ENCODE measurements at regions not wholly inside any gene's neighbourhood (a gene's known extent, or its start where the extent isn't known, plus 50 kb on each side); places are given as distances from the start of the nearest gene placed in this dataset.
"Not testable (repeated sequence)": the region's sequence is repeated elsewhere in the genome, so short reads cannot be mapped to it uniquely, and the experiment has no call there.

- H3K4me3 ChIP-seq (ENCODE audit: control extremely low read depth in 1 of 5, extremely low read depth in 1 of 5, insufficient read depth in 1 of 5, low read depth in 2 of 5, low read length in 4 of 5): no peak overlapping the region
- CTCF ChIA-PET: no interaction called here
- intact Hi-C loops (cut with micrococcal nuclease): no loop called here
Measured at GRCh38 chr14:43669355-43669754, 837.7 kb downstream of the FSCB start.

GRCh38 chr14:43665570-43666267 lies 841.4 kb downstream of the FSCB start:
- intact Hi-C loops (cut with micrococcal nuclease): no loop called here
- Histone ChIP-seq H3K27ac (ENCODE audit: low read length in 2 of 2) (no peak overlapping the region), H3K4me2 (replicated peaks; ENCODE audit: low read depth, low read length, poor library complexity, severe bottlenecking) (no peak overlapping the region), H3K4me1 (ENCODE audit: control insufficient read depth in 2 of 2, insufficient read depth in 2 of 2, low read length in 2 of 2) (no peaks in the 10 kb centered on the region), H3K9me3 (ENCODE audit: control extremely low read depth in 1 of 3, control insufficient read depth in 2 of 3, insufficient read depth in 1 of 3, low read length in 2 of 3) (peaks cover 0 to 13% (median 0%) of the 10 kb centered on the region in 3 donors), H3K27me3 (replicated peaks in 1 of 4; ENCODE audit: control extremely low read depth in 1 of 4, control insufficient read depth in 3 of 4, insufficient read depth in 4 of 4, low read length in 3 of 4) (no peaks in the 10 kb centered on the region), H2AFZ (ENCODE audit: insufficient read depth, low read depth, low read length, poor library complexity, severe bottlenecking) (no peak overlapping the region), H4K20me1 (ENCODE audit: control insufficient read depth, insufficient read depth, low read length, poor library complexity, severe bottlenecking) (no peaks in the 10 kb centered on the region), H3K4me3 (ENCODE audit: control extremely low read depth in 1 of 5, extremely low read depth in 1 of 5, insufficient read depth in 1 of 5, low read depth in 2 of 5, low read length in 4 of 5) (no peak overlapping the region), H3K36me3 (replicated peaks in 1 of 2; ENCODE audit: control extremely low read depth in 1 of 2, control insufficient read depth in 1 of 2, extremely low read depth in 1 of 2, insufficient read depth in 2 of 2, low read length in 1 of 2) (no peaks in the 10 kb centered on the region), H3K79me2 (ENCODE audit: control insufficient read depth, insufficient read depth, low read length) (no peaks in the 10 kb centered on the region), H3K9ac (ENCODE audit: low read length) (no peak overlapping the region)
- ChIA-PET CTCF (no interaction called here), POLR2A (no interaction called here)
- no peak for DNase-seq
- H3K27ac Mint-ChIP-seq: no peak overlapping the region
- 81% methylated on average over 7 of the region's 9 CpGs for WGBS (ENCODE audit: insufficient coverage)
- ATAC-seq (ENCODE audit: low read depth): no peak
- no peak overlapping the region for H3K4me3 Mint-ChIP-seq
- TF ChIP-seq EZH2 (IDR thresholded peaks at IDR 0.05; ENCODE audit: borderline replicate concordance, insufficient read depth, low read depth, low read length, poor library complexity, severe bottlenecking) (no peak), CTCF (IDR thresholded peaks at IDR 0.05) (no peak)
- peaks cover 3% of the 10 kb centered on the region for H3K9me3 Mint-ChIP-seq (ENCODE audit: insufficient read depth)
- H3K4me1 Mint-ChIP-seq: no peaks in the 10 kb centered on the region
- H3K27me3 Mint-ChIP-seq: no peaks in the 10 kb centered on the region

More at GRCh38 chr14:43669355-43669754, 837.7 kb downstream of the FSCB start:
- Mint-ChIP-seq H3K4me1 (no peaks in the 10 kb centered on the region), H3K9me3 (ENCODE audit: insufficient read depth) (peaks cover 3% of the 10 kb centered on the region), H3K27ac (no peak overlapping the region), H3K4me3 (no peak overlapping the region), H3K27me3 (no peaks in the 10 kb centered on the region)
- H3K27me3 ChIP-seq (replicated peaks in 1 of 4; ENCODE audit: control extremely low read depth in 1 of 4, control insufficient read depth in 3 of 4, insufficient read depth in 4 of 4, low read length in 3 of 4): no peaks in the 10 kb centered on the region
- H3K4me1 ChIP-seq (ENCODE audit: control insufficient read depth in 2 of 2, insufficient read depth in 2 of 2, low read length in 2 of 2): no peaks in the 10 kb centered on the region
- ATAC-seq (ENCODE audit: low read depth) (no peak), DNase-seq (no peak)
- TF ChIP-seq EZH2 (IDR thresholded peaks at IDR 0.05; ENCODE audit: borderline replicate concordance, insufficient read depth, low read depth, low read length, poor library complexity, severe bottlenecking) (no peak), CTCF (IDR thresholded peaks at IDR 0.05) (no peak)
- no peaks in the 10 kb centered on the region for H3K79me2 ChIP-seq (ENCODE audit: control insufficient read depth, insufficient read depth, low read length)
- no peaks in the 10 kb centered on the region for H3K36me3 ChIP-seq (replicated peaks in 1 of 2; ENCODE audit: control extremely low read depth in 1 of 2, control insufficient read depth in 1 of 2, extremely low read depth in 1 of 2, insufficient read depth in 2 of 2, low read length in 1 of 2)
- no peak overlapping the region for H3K4me2 ChIP-seq (replicated peaks; ENCODE audit: low read depth, low read length, poor library complexity, severe bottlenecking)
- no peak overlapping the region for H3K27ac ChIP-seq (ENCODE audit: low read length in 2 of 2)
- H2AFZ ChIP-seq (ENCODE audit: insufficient read depth, low read depth, low read length, poor library complexity, severe bottlenecking): no peak overlapping the region
- POLR2A ChIA-PET: no interaction called here
- no peaks in the 10 kb centered on the region for H4K20me1 ChIP-seq (ENCODE audit: control insufficient read depth, insufficient read depth, low read length, poor library complexity, severe bottlenecking)
- H3K9ac ChIP-seq (ENCODE audit: low read length): no peak overlapping the region
- WGBS (ENCODE audit: insufficient coverage): no CpG with 5 or more reads among the region's 1 CpG
- H3K9me3 ChIP-seq (ENCODE audit: control extremely low read depth in 1 of 3, control insufficient read depth in 2 of 3, insufficient read depth in 1 of 3, low read length in 2 of 3): peaks cover 0 to 11% (median 0%) of the 10 kb centered on the region in 3 donors

DNA sequence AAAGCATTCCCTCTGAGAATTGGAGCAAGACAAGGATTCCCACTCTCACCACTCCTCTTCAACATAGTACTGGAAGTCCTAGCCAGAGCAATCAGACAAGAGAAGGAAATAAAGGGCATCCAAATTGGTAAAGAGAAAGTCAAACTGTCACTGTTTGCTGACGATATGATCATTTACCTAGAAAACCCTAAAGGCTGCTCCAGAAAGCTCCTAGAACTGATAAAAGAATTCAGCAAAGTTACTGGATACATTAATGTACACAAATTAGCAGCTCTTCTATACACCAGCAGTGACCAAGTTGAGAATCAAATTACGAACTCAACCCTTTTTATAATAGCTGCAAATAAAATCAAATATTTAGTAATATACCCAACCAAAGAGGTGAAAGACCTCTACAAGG lies 851.9 kb downstream of the FSCB start:
- intact Hi-C loops (cut with micrococcal nuclease): not testable (repeated sequence)

More for the DNA sequence above, 851.9 kb downstream of the FSCB start:
- H3K27me3 Mint-ChIP-seq; ATAC-seq (ENCODE audit: low read depth); H3K27ac ChIP-seq (ENCODE audit: low read length in 2 of 2); DNase-seq; CTCF ChIA-PET; H3K27ac Mint-ChIP-seq; H3K4me3 Mint-ChIP-seq; H2AFZ ChIP-seq (ENCODE audit: insufficient read depth, low read depth, low read length, poor library complexity, severe bottlenecking); H3K9ac ChIP-seq (ENCODE audit: low read length); POLR2A ChIA-PET; H4K20me1 ChIP-seq (ENCODE audit: control insufficient read depth, insufficient read depth, low read length, poor library complexity, severe bottlenecking); H3K4me1 ChIP-seq (ENCODE audit: control insufficient read depth in 2 of 2, insufficient read depth in 2 of 2, low read length in 2 of 2); H3K27me3 ChIP-seq (replicated peaks in 1 of 4; ENCODE audit: control extremely low read depth in 1 of 4, control insufficient read depth in 3 of 4, insufficient read depth in 4 of 4, low read length in 3 of 4); H3K4me1 Mint-ChIP-seq; H3K4me3 ChIP-seq (ENCODE audit: control extremely low read depth in 1 of 5, extremely low read depth in 1 of 5, insufficient read depth in 1 of 5, low read depth in 2 of 5, low read length in 4 of 5); H3K79me2 ChIP-seq (ENCODE audit: control insufficient read depth, insufficient read depth, low read length); H3K4me2 ChIP-seq (replicated peaks; ENCODE audit: low read depth, low read length, poor library complexity, severe bottlenecking); H3K36me3 ChIP-seq (replicated peaks in 1 of 2; ENCODE audit: control extremely low read depth in 1 of 2, control insufficient read depth in 1 of 2, extremely low read depth in 1 of 2, insufficient read depth in 2 of 2, low read length in 1 of 2); H3K9me3 Mint-ChIP-seq (ENCODE audit: insufficient read depth): not testable (repeated sequence)
- WGBS (ENCODE audit: insufficient coverage): no CpG with 5 or more reads among the region's 2 CpGs
- peaks cover 0 to 11% (median 1%) of the 10 kb centered on the region in 3 donors for H3K9me3 ChIP-seq (ENCODE audit: control extremely low read depth in 1 of 3, control insufficient read depth in 2 of 3, insufficient read depth in 1 of 3, low read length in 2 of 3)

Data from B cell (primary cell).